A673 (cell line): ENCODE measurements at regions not wholly inside any gene's neighbourhood (a gene's known extent, or its start where the extent isn't known, plus 50 kb on each side); places are given as distances from the start of the nearest gene placed in this dataset.
"Not testable (repeated sequence)": the region's sequence is repeated elsewhere in the genome, so short reads cannot be mapped to it uniquely, and the experiment has no call there.

Source experiments
- BruUV-seq: library from RNA; stranded (reverse); fragments of 400-500 nt; replicated peaks from 2 replicates; lab custom pipeline; 2021; lab: Mats Ljungman, UMichigan
- CTCF ChIA-PET: fragments of 300-600 bp; sonication (Branson Sonifier 250); formaldehyde crosslinking; loops from one replicate; lab custom pipeline; 2022; ENCODE audit warnings: antibody characterized with exemption; lab: Charles Lee
- POLR2A ChIA-PET: fragments of 300-600 bp; sonication (Branson Sonifier 250); formaldehyde crosslinking; loops from one replicate; lab custom pipeline; 2022; ENCODE audit warnings: antibody characterized with exemption; ENCODE audit not compliant: low non-redundant PET; lab: Charles Lee
- DNase-seq: peaks from one replicate; pipeline ENCODE4 v3.0.0-alpha.2; 2015; ENCODE audit warnings: low spot score
- H3K27ac ChIP-seq: fragments of 200-600 bp; sonication (generic); 2 replicates; pipeline ENCODE4 v1.5.1; 2016; ENCODE audit warnings: mixed run types, low read depth, mild to moderate bottlenecking, mixed read lengths, antibody characterized with exemption, low read length; ENCODE audit not compliant: poor library complexity, severe bottlenecking
- H3K27me3 ChIP-seq: fragments of 200-600 bp; sonication (generic); replicated peaks from 2 replicates; pipeline ENCODE4 v1.6.1; 2017; ENCODE audit warnings: mixed run types, low read depth, mild to moderate bottlenecking, mixed read lengths, antibody characterized with exemption, low read length; ENCODE audit not compliant: insufficient read depth, poor library complexity
- H3K36me3 ChIP-seq: fragments of 200-600 bp; sonication (generic); 2 replicates; pipeline ENCODE4 v1.6.1; 2016; ENCODE audit warnings: mixed run types, mild to moderate bottlenecking, mixed read lengths, antibody characterized with exemption, low read length; ENCODE audit not compliant: insufficient read depth, poor library complexity, severe bottlenecking
- H3K4me1 ChIP-seq: fragments of 200-600 bp; sonication (generic); 2 replicates; pipeline ENCODE4 v1.6.1; 2017; ENCODE audit warnings: mixed run types, mild to moderate bottlenecking, mixed read lengths, antibody characterized with exemption, low read length; ENCODE audit not compliant: insufficient read depth, poor library complexity, severe bottlenecking
- H3K4me3 ChIP-seq: fragments of 200-600 bp; sonication (generic); 2 replicates; pipeline ENCODE4 v1.5.1; 2016; ENCODE audit warnings: low read depth, mixed run types, mild to moderate bottlenecking, mixed read lengths, low read length; ENCODE audit not compliant: poor library complexity, severe bottlenecking
- H3K9me3 ChIP-seq: fragments of 200-600 bp; sonication (generic); 2 replicates; pipeline ENCODE4 v1.6.1; 2016; ENCODE audit warnings: mixed run types, low read depth, mild to moderate bottlenecking, mixed read lengths, antibody characterized with exemption, low read length; ENCODE audit not compliant: poor library complexity, severe bottlenecking
- CTCF ChIP-seq: fragments of 300-800, 200-600 bp; sonication (generic); conservative IDR thresholded peaks from 2 replicates; pipeline ENCODE4 v1.5.1; 2017; ENCODE audit warnings: low read depth, mild to moderate bottlenecking, antibody characterized with exemption, low read length, moderate library complexity, mixed read lengths
- intact Hi-C: fragments of 100-400 bp; cut with micrococcal nuclease; formaldehyde crosslinking; loops from one replicate; pipeline ENCODE4 v1.10.0; 2022; ENCODE audit not compliant: unreplicated experiment

- intact Hi-C loops, POLR2A ChIA-PET, H3K9me3 ChIP-seq, H3K4me1 ChIP-seq, H3K36me3 ChIP-seq, H3K27ac ChIP-seq, CTCF ChIA-PET, H3K27me3 ChIP-seq, H3K4me3 ChIP-seq, BruUV-seq: not testable (repeated sequence)
- peak; percentile 46 for TF ChIP-seq CTCF
- DNase-seq, result peak; percentile 17
Measured at GRCh38 chr6:58003417-58004167, 686.2 kb downstream of the PRIM2 start.

- H3K4me1 ChIP-seq, CTCF ChIA-PET, BruUV-seq, H3K27me3 ChIP-seq, H3K27ac ChIP-seq, H3K36me3 ChIP-seq, DNase-seq, intact Hi-C loops, H3K9me3 ChIP-seq, POLR2A ChIA-PET, H3K4me3 ChIP-seq: not testable (repeated sequence)
Measured at GRCh38 chr6:58007334-58008000, 690.0 kb downstream of the PRIM2 start.

DNA sequence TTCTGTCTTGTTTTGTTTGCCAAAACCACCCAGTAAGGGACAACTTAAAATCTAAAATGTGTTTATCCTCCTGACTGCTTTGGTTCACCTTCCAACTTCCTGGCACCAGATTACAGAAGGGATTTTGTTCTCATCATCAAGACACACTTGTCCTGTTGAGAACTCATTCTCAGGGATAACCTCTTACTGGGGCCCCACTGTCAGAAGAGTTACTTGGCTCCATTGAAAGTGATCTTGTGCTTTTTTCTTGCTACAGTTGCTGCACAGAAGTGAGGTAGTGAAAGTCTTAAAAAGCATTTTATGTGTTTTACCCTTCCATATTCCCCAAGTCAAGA lies 690.5 kb downstream of the PRIM2 start:
- CTCF ChIA-PET, H3K4me3 ChIP-seq: not testable (repeated sequence)

DNA sequence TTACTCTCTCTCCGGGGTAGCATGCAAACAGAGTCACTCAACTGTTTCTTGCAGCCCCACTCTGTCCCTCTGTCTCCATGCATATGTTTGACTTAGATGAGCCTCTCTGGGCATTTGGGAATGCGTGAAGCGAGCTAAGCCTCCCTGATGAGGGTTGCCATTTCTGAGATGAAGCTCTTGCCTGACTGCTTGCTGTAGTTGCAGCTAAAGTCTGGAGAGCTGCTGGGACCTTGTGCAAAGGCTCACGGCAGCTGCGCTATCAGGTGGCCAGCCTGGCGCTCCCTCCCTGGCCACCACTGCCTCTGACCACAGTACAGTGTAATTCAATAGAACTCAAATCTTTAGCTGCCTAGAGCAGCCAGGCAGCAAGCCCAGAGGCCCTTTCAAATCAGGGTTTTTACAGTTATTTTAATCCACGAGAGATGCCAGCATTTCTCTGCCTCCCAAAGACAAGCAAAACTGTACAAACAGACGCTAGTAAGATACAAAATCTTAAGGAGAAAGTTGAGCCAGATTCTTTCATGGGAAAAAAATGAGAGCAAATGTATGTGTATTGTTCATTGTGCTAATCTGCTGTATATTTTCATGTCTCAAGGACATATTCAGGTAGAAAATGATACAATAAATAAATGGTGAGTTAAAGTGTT lies 694.6 kb downstream of the PRIM2 start:
- BruUV-seq, DNase-seq, H3K9me3 ChIP-seq, CTCF ChIA-PET, H3K4me3 ChIP-seq, H3K4me1 ChIP-seq, H3K36me3 ChIP-seq, H3K27ac ChIP-seq, H3K27me3 ChIP-seq, intact Hi-C loops, POLR2A ChIA-PET: not testable (repeated sequence)

More for the DNA sequence above, 690.5 kb downstream of the PRIM2 start:
- DNase-seq, BruUV-seq, POLR2A ChIA-PET, H3K27ac ChIP-seq, H3K27me3 ChIP-seq, H3K36me3 ChIP-seq, H3K4me1 ChIP-seq, H3K9me3 ChIP-seq, intact Hi-C loops: not testable (repeated sequence)

- H3K27me3 ChIP-seq, DNase-seq, intact Hi-C loops, H3K9me3 ChIP-seq, H3K27ac ChIP-seq, H3K36me3 ChIP-seq, H3K4me3 ChIP-seq, CTCF ChIA-PET, H3K4me1 ChIP-seq, BruUV-seq, POLR2A ChIA-PET: not testable (repeated sequence)
Measured at GRCh38 chr6:58016614-58017013, 699.2 kb downstream of the PRIM2 start.

DNA sequence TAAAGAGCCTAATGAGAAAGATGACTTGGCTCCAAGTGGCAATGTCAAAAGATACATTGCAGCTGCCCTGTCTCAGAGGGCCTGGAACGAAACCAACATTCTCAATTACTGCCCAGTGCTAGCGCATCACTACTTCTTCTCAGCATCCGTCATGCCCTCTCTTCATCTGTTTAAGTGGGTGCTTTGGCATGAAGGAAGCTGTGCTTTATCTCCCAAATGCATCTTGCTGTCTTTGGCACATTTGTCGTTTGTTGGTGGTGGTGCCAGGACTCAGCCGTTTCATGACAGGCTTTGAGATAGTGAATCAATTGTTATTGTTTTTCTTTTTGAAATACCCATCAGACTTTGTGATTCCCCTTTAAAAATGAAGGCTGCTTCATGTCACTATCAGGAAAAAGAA lies 710.8 kb downstream of the PRIM2 start:
- DNase-seq, intact Hi-C loops, POLR2A ChIA-PET, H3K9me3 ChIP-seq, BruUV-seq, H3K4me3 ChIP-seq, H3K27me3 ChIP-seq, H3K36me3 ChIP-seq, H3K4me1 ChIP-seq, CTCF ChIA-PET, H3K27ac ChIP-seq: not testable (repeated sequence)

GRCh38 chr6:58038213-58038612 lies 720.8 kb downstream of the PRIM2 start:
- H3K27ac ChIP-seq, DNase-seq, H3K4me3 ChIP-seq, H3K27me3 ChIP-seq, H3K9me3 ChIP-seq, BruUV-seq, CTCF ChIA-PET, H3K36me3 ChIP-seq, POLR2A ChIA-PET, H3K4me1 ChIP-seq, intact Hi-C loops: not testable (repeated sequence)
